ENCODE measurements at regions not wholly inside any gene's neighbourhood (a gene's known extent, or its start where the extent isn't known, plus 50 kb on each side); places are given as distances from the start of the nearest gene placed in this dataset.
"Not testable (repeated sequence)": the region's sequence is repeated elsewhere in the genome, so short reads cannot be mapped to it uniquely, and the experiment has no call there.

- peaks cover 90% of the 10 kb centered on the region for H3K9me3 Mint-ChIP-seq
- not testable (repeated sequence) for H3K36me3 ChIP-seq (ENCODE audit: insufficient read depth); H3K4me1 Mint-ChIP-seq; H3K9me2 ChIP-seq (ENCODE audit: insufficient read depth); H3K4me2 ChIP-seq; H3K27ac ChIP-seq (ENCODE audit: low read depth); DNase-seq (ENCODE audit: low spot score); H3F3A ChIP-seq (replicated peaks; ENCODE audit: low read depth); H4K20me1 ChIP-seq (replicated peaks; ENCODE audit: insufficient read depth); H3K79me2 ChIP-seq (replicated peaks; ENCODE audit: insufficient read depth); H3K4me3 Mint-ChIP-seq; H2AFZ ChIP-seq; ATAC-seq; H3K27me3 ChIP-seq (ENCODE audit: insufficient read depth); H3K4me3 ChIP-seq; H3K27ac Mint-ChIP-seq; H3K27me3 Mint-ChIP-seq (ENCODE audit: insufficient read depth, low read depth, poor library complexity); H3K4me1 ChIP-seq (ENCODE audit: insufficient read depth)
- peaks cover 38% of the 10 kb centered on the region for H3K36me3 Mint-ChIP-seq (ENCODE audit: low read depth)
These were observed 110.5 kb downstream of the EMB start for GRCh38 chr5:50330633-50331032.

- Histone ChIP-seq H3K27me3 (ENCODE audit: insufficient read depth) (no peaks in the 10 kb centered on the region), H3F3A (replicated peaks; ENCODE audit: low read depth) (no peaks in the 10 kb centered on the region), H3K4me2 (no peak overlapping the region), H3K9me2 (ENCODE audit: insufficient read depth) (no peaks in the 10 kb centered on the region), H3K36me3 (ENCODE audit: insufficient read depth) (peaks cover 6% of the 10 kb centered on the region; the same call in 1 of the 2 replicates), H3K4me3 (no peak overlapping the region), H3K4me1 (ENCODE audit: insufficient read depth) (no peaks in the 10 kb centered on the region), H3K27ac (ENCODE audit: low read depth) (no peak overlapping the region), H4K20me1 (replicated peaks; ENCODE audit: insufficient read depth) (no peaks in the 10 kb centered on the region), H2AFZ (no peak overlapping the region), H3K79me2 (replicated peaks; ENCODE audit: insufficient read depth) (no peaks in the 10 kb centered on the region)
- Mint-ChIP-seq H3K27me3 (ENCODE audit: insufficient read depth, low read depth, poor library complexity) (no peaks in the 10 kb centered on the region), H3K9me3 (peaks cover 88% of the 10 kb centered on the region), H3K4me1 (no peaks in the 10 kb centered on the region), H3K4me3 (no peak overlapping the region), H3K36me3 (ENCODE audit: low read depth) (peaks cover 35% of the 10 kb centered on the region), H3K27ac (no peak overlapping the region)
- DNase-seq (ENCODE audit: low spot score) (no peak), ATAC-seq (no peak)
- no peak for TF ChIP-seq ETS1 (IDR thresholded peaks at IDR 0.05)
- no peak for TF ChIP-seq NANOG (IDR thresholded peaks at IDR 0.05; ENCODE audit: borderline replicate concordance)
- no peak for TF ChIP-seq EZH2phosphoT487 (IDR thresholded peaks at IDR 0.05; ENCODE audit: unreplicated experiment)
- TF ChIP-seq REST (IDR thresholded peaks at IDR 0.05; ENCODE audit: unreplicated experiment) = no peak
- no peak for TF ChIP-seq JUNB (IDR thresholded peaks at IDR 0.05; ENCODE audit: unreplicated experiment)
- TF ChIP-seq STAT1 (IDR thresholded peaks at IDR 0.05; ENCODE audit: unreplicated experiment) = no peak
- no peak for TF ChIP-seq POLR2AphosphoS5 (IDR thresholded peaks at IDR 0.05; ENCODE audit: low read depth)
- TF ChIP-seq CTCF (conservative IDR thresholded peaks at IDR 0.05; ENCODE audit: low read depth in 2 of 2) = no peak
- no peak for TF ChIP-seq ZNF331 (CRISPR knock-in tag; IDR thresholded peaks at IDR 0.05; ENCODE audit: low read depth)
- TF ChIP-seq ZNF114 (CRISPR knock-in tag; IDR thresholded peaks at IDR 0.05) = no peak
- TF ChIP-seq EZH2 (IDR thresholded peaks at IDR 0.05; ENCODE audit: low read depth, unreplicated experiment) = no peak
- TF ChIP-seq CREB1 (CRISPR knock-in tag; IDR thresholded peaks at IDR 0.05; ENCODE audit: low read depth) = no peak
These were observed 112.8 kb downstream of the EMB start for GRCh38 chr5:50328193-50328729.

Measured in GM23338 (cell line).